Smooth muscle cell (in vitro differentiated cells): ENCODE measurements at regions not wholly inside any gene's neighbourhood (a gene's known extent, or its start where the extent isn't known, plus 50 kb on each side); places are given as distances from the start of the nearest gene placed in this dataset.

ENCODE experiments used
- DNase-seq: peaks from one replicate; lab custom pipeline; 2025; ENCODE audit not compliant: unreplicated experiment; lab: John Stamatoyannopoulos, UW
- H2AFZ ChIP-seq: fragments of 200-600 bp; sonication (generic); 2 replicates; pipeline ENCODE4 v1.6.0; 2016; ENCODE audit warnings: antibody characterized with exemption, low read depth, mild to moderate bottlenecking
- H3F3A ChIP-seq: fragments of 200-600 bp; sonication (generic); 2 replicates; pipeline ENCODE4 v1.6.0; 2017; ENCODE audit warnings: antibody characterized with exemption, low read depth
- H3K27ac ChIP-seq: fragments of 200-600 bp; sonication (generic); 2 replicates; pipeline ENCODE4 v1.5.1; 2016; ENCODE audit warnings: low read depth, mild to moderate bottlenecking
- H3K27me3 ChIP-seq: fragments of 200-600 bp; sonication (generic); 2 replicates; pipeline ENCODE4 v1.6.1; 2016; ENCODE audit warnings: low read depth, mild to moderate bottlenecking
- H3K36me3 ChIP-seq: fragments of 200-600 bp; sonication (generic); 2 replicates; pipeline ENCODE4 v1.5.1; 2016; ENCODE audit warnings: low read depth
- H3K4me1 ChIP-seq: fragments of 200-600 bp; sonication (generic); 2 replicates; pipeline ENCODE4 v1.5.1; 2016; ENCODE audit warnings: low read depth
- H3K4me2 ChIP-seq: fragments of 200-600 bp; sonication (generic); 2 replicates; pipeline ENCODE4 v1.6.0; 2016; ENCODE audit warnings: mild to moderate bottlenecking
- H3K4me3 ChIP-seq: fragments of 200-600 bp; sonication (generic); 2 replicates; pipeline ENCODE4 v1.5.1; 2016; ENCODE audit warnings: mild to moderate bottlenecking
- H3K79me2 ChIP-seq: fragments of 200-600 bp; sonication (generic); 2 replicates; pipeline ENCODE4 v1.6.0; 2016; ENCODE audit warnings: low read depth, mild to moderate bottlenecking
- H3K9ac ChIP-seq: fragments of 200-600 bp; sonication (generic); 2 replicates; pipeline ENCODE4 v1.6.0; 2016; ENCODE audit warnings: low read depth
- H3K9me3 ChIP-seq: fragments of 200-600 bp; sonication (generic); replicated peaks from 2 replicates; pipeline ENCODE4 v1.5.1; 2016; ENCODE audit warnings: low read depth
- H4K20me1 ChIP-seq: fragments of 200-600 bp; sonication (generic); 2 replicates; pipeline ENCODE4 v1.6.0; 2016; ENCODE audit warnings: low read depth
- WGBS: methylation state at CpG from one replicate; pipeline ENCODE4 v1.1.7; 2016; ENCODE audit warnings: low lambda C conversion rate; 5-methylcytosine and 5-hydroxymethylcytosine counted together
- TF ChIP-seq, protein P1 (sequence below): fragments of 200-600 bp; sonication (generic); IDR thresholded peaks from 2 replicates; pipeline ENCODE4 v1.5.1; 2017; ENCODE audit warnings: borderline replicate concordance, mild to moderate bottlenecking, antibody characterized with exemption; ENCODE audit not compliant: insufficient read depth, poor library complexity, severe bottlenecking

DNA sequence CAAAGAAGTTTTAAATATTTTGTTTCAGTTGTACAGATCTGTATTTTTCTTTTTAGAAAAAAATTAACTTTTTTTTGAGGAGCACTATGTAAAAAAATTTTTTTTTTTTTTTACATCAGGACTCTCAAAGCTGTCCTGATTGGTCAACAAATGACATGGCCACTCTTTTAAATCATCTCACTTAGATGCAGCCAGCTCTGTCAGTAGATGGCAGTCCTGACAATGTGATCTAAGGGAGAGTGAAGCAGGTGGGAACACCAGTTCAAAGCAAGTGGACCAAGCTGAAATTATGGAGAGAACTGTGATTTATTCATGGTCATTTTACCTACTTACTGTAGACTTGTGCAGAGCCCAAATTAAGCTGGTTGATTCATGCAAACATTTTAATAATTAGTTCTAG, 174.7 kb upstream of the GPRIN3 start:
- H3K4me1 ChIP-seq: no peaks in the 10 kb centered on the region
- H3K27ac ChIP-seq: no peak overlapping the region
- no peaks in the 10 kb centered on the region for H3K27me3 ChIP-seq
- H3K79me2 ChIP-seq: no peaks in the 10 kb centered on the region
- H2AFZ ChIP-seq: no peak overlapping the region
- H3K4me2 ChIP-seq: no peak overlapping the region
- DNase-seq: no peak
- no peaks in the 10 kb centered on the region for H3K9me3 ChIP-seq
- H3F3A ChIP-seq: no peaks in the 10 kb centered on the region
- no peak overlapping the region for H3K9ac ChIP-seq
- TF ChIP-seq, protein P1, sequence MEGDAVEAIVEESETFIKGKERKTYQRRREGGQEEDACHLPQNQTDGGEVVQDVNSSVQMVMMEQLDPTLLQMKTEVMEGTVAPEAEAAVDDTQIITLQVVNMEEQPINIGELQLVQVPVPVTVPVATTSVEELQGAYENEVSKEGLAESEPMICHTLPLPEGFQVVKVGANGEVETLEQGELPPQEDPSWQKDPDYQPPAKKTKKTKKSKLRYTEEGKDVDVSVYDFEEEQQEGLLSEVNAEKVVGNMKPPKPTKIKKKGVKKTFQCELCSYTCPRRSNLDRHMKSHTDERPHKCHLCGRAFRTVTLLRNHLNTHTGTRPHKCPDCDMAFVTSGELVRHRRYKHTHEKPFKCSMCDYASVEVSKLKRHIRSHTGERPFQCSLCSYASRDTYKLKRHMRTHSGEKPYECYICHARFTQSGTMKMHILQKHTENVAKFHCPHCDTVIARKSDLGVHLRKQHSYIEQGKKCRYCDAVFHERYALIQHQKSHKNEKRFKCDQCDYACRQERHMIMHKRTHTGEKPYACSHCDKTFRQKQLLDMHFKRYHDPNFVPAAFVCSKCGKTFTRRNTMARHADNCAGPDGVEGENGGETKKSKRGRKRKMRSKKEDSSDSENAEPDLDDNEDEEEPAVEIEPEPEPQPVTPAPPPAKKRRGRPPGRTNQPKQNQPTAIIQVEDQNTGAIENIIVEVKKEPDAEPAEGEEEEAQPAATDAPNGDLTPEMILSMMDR: no peak
- H3K36me3 ChIP-seq: no peaks in the 10 kb centered on the region
- no peaks in the 10 kb centered on the region for H4K20me1 ChIP-seq
- no peak overlapping the region for H3K4me3 ChIP-seq

DNA sequence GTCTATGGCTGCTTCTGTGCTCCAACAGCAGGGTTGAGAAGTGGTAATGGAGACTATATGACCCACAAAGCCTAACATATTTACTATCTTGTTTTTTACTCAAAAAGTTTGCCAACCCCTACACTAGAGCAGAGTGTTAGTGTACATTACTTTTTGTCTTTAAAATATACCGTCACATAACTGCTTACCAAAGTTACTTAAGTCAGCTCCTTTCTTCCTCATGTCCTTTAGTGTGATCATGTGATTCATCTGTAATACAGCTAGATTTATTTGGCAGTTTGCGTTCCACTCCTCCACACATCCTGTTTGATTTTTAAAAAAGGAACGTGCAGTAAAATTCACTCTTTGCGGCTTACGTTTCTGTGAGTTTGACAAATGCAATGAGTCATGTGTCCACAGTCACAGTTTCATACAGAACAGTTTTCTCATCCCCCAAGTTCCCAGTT, 162.4 kb upstream of the GPRIN3 start:
- H3K9me3 ChIP-seq: no peaks in the 10 kb centered on the region
- H3K79me2 ChIP-seq: no peaks in the 10 kb centered on the region
- peak overlapping the region; percentile 29 for H3K9ac ChIP-seq
- peak overlapping the region; percentile 81 for H3K27ac ChIP-seq
- DNase-seq: no peak
- H3K27me3 ChIP-seq: no peaks in the 10 kb centered on the region
- peaks cover 11% of the 10 kb centered on the region for H3F3A ChIP-seq
- no peak overlapping the region for H3K4me3 ChIP-seq
- H3K36me3 ChIP-seq: no peaks in the 10 kb centered on the region
- H3K4me2 ChIP-seq: peak overlapping the region; percentile 79
- H3K4me1 ChIP-seq: peaks cover 7% of the 10 kb centered on the region
- 15% methylated on average over 5 of the region's 5 CpGs for WGBS
- H4K20me1 ChIP-seq: no peaks in the 10 kb centered on the region
- H2AFZ ChIP-seq: peak overlapping the region; percentile 79
- TF ChIP-seq, protein P1: no peak

DNA sequence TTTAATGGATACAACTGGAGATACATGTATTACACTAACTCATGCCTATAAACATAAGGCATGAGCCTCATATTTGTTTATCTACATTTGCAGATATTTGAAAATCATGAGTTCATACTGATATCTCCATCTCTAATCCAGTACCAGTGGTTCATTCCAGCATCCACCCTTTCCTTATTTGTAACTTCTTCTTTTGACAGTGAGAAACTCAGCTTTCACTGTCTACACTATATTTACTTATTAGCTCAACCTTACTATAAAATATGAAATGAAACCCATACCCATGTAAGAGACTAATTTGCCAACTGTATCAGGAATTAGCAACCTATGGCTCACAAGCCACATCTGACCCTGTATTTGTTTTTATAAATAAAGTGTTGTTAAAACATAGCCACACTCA, 161.9 kb upstream of the GPRIN3 start:
- H3F3A ChIP-seq: peaks cover 11% of the 10 kb centered on the region
- H3K36me3 ChIP-seq: no peaks in the 10 kb centered on the region
- no peak overlapping the region for H3K4me3 ChIP-seq
- H3K27ac ChIP-seq: peak overlapping the region; percentile 81
- peaks cover 7% of the 10 kb centered on the region for H3K4me1 ChIP-seq
- no peaks in the 10 kb centered on the region for H3K27me3 ChIP-seq
- TF ChIP-seq, protein P1: no peak
- peak overlapping the region; percentile 29 for H3K9ac ChIP-seq
- DNase-seq: no peak
- no peaks in the 10 kb centered on the region for H4K20me1 ChIP-seq
- H3K9me3 ChIP-seq: no peaks in the 10 kb centered on the region
- peak overlapping the region; percentile 79 for H3K4me2 ChIP-seq
- H2AFZ ChIP-seq: peak overlapping the region; percentile 79
- H3K79me2 ChIP-seq: no peaks in the 10 kb centered on the region

DNA sequence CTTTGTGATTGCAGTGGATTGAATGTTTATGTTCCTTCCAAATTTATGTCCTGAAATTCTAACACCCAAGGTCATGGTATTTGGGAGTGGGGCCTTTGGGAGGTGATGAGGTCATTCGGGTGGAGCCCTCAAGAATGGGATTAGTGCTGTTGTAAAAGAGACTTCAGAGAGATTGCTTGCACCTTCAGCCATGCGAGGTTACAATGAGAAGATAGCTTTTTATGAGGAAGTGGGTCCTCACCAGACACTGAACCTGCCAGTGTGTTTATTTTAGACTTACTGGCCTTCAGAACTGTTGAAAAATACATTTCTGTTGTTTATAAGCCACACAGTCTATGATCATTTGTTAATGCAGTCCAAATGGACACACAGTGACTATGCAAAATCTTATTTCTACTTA, 161.0 kb upstream of the GPRIN3 start:
- H3K4me2 ChIP-seq: peak overlapping the region; percentile 79
- no peaks in the 10 kb centered on the region for H3K36me3 ChIP-seq
- no peak overlapping the region for H3K4me3 ChIP-seq
- peak overlapping the region; percentile 81 for H3K27ac ChIP-seq
- no peak overlapping the region for H2AFZ ChIP-seq
- peaks cover 7% of the 10 kb centered on the region for H3K4me1 ChIP-seq
- no peaks in the 10 kb centered on the region for H3K9me3 ChIP-seq
- no peaks in the 10 kb centered on the region for H3K27me3 ChIP-seq
- DNase-seq: no peak
- TF ChIP-seq, protein P1: no peak
- H3K9ac ChIP-seq: no peak overlapping the region
- H3K79me2 ChIP-seq: no peaks in the 10 kb centered on the region
- H3F3A ChIP-seq: peaks cover 11% of the 10 kb centered on the region
- 55% methylated on average over 2 of the region's 2 CpGs for WGBS
- H4K20me1 ChIP-seq: no peaks in the 10 kb centered on the region
